Left ventricle myocardium inferior (tissue), 1 donor: ENCODE measurements at regions not wholly inside any gene's neighbourhood (a gene's known extent, or its start where the extent isn't known, plus 50 kb on each side); places are given as distances from the start of the nearest gene placed in this dataset.

Experiments
- DNase-seq: peaks from one replicate; pipeline ENCODE4 v3.0.0-alpha.2; 2020
- H3K27ac ChIP-seq: fragments of 200-600 bp; replicated peaks from 2 replicates; pipeline ENCODE4 v1.8.0; 2021
- H3K27me3 ChIP-seq: fragments of 200-600 bp; 2 replicates; pipeline ENCODE4 v1.8.0; 2021; ENCODE audit warnings: low read depth
- H3K36me3 ChIP-seq: fragments of 200-600 bp; 2 replicates; pipeline ENCODE4 v1.8.0; 2021
- H3K4me1 ChIP-seq: fragments of 200-600 bp; 2 replicates; pipeline ENCODE4 v1.8.0; 2021
- H3K4me3 ChIP-seq: fragments of 200-600 bp; 2 replicates; pipeline ENCODE4 v1.8.0; 2021; ENCODE audit warnings: mild to moderate bottlenecking, moderate library complexity
- H3K9me3 ChIP-seq: fragments of 200-600 bp; replicated peaks from 2 replicates; pipeline ENCODE4 v1.8.0; 2021
- CTCF ChIP-seq: fragments of 200-600 bp; IDR thresholded peaks from 2 replicates; pipeline ENCODE4 v1.8.0; 2021; ENCODE audit warnings: antibody characterized with exemption, mild to moderate bottlenecking, borderline replicate concordance
- intact Hi-C: fragments of 100-400 bp; cut with micrococcal nuclease; formaldehyde crosslinking; loops from one replicate; pipeline ENCODE4 v1.11.0; 2022
- donor health status: DM: no; HTN: yes; CAD: no; lungs with severe emphysema.

DNA sequence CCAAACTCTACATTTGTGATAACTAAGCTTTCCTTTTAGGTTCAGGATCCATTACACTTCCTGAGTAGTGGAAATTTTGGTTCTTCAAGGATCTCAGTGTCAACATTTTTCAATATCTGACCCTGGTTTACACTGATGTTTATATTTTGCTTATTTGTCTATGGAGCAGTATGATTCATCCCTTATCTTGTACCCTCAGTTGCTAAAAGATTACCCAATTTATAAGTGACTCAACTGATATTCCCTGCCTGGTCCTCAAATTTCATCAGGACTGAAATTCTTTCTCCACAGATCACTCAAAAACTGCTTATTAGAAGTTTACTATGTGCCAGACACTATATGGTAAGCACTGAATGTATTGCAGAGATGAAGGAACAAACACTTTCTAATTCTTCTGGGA is 139.1 kb upstream of the CHRM3 start:
- TF ChIP-seq CTCF = no peak
- Histone ChIP-seq H3K4me1 (no peaks in the 10 kb centered on the region), H3K36me3 (no peaks in the 10 kb centered on the region), H3K27me3 (no peaks in the 10 kb centered on the region), H3K9me3 (peaks cover 10% of the 10 kb centered on the region), H3K4me3 (no peak overlapping the region), H3K27ac (no peak overlapping the region)
- intact Hi-C loops = no loop called here
- DNase-seq = no peak

- no peak overlapping the region for H3K4me3 ChIP-seq
- H3K4me1 ChIP-seq = no peaks in the 10 kb centered on the region
- intact Hi-C loops = no loop called here
- H3K27me3 ChIP-seq = no peaks in the 10 kb centered on the region
- H3K27ac ChIP-seq = no peak overlapping the region
- H3K9me3 ChIP-seq = peaks cover 10% of the 10 kb centered on the region
- no peak for DNase-seq
- no peaks in the 10 kb centered on the region for H3K36me3 ChIP-seq
- no peak for TF ChIP-seq CTCF
Measured at GRCh38 chr1:239244084-239244483, 142.3 kb upstream of the CHRM3 start.

- no peak for DNase-seq
- Histone ChIP-seq H3K36me3 (no peaks in the 10 kb centered on the region), H3K9me3 (peaks cover 13% of the 10 kb centered on the region), H3K4me3 (no peak overlapping the region), H3K27me3 (no peaks in the 10 kb centered on the region), H3K4me1 (no peaks in the 10 kb centered on the region), H3K27ac (no peak overlapping the region)
- TF ChIP-seq CTCF = no peak
- intact Hi-C loops = no loop called here
Measured at GRCh38 chr1:239243006-239243405, 143.4 kb upstream of the CHRM3 start.

DNA sequence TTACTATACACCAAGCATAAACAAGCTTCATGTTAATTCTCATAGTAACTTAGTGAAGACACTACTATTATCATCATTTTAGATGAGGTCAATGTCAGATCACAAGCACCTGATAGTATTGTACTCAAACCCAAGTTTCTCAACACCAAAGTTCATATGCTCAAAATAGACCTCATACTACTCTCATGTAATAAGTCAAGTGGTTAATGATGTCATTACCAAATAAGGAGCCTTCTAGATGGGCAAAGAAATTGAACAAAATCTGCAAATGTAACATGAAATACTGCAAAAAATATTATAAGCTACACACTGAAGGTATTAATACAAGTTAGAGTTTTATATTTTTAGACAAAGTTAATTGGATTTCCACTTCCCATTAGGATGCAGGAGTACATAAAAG is 144.0 kb upstream of the CHRM3 start:
- intact Hi-C loops = no loop called here
- TF ChIP-seq CTCF = no peak

GRCh38 chr1:239240736-239241135 is 145.6 kb upstream of the CHRM3 start:
- no peaks in the 10 kb centered on the region for H3K36me3 ChIP-seq
- H3K27ac ChIP-seq = no peak overlapping the region
- no peaks in the 10 kb centered on the region for H3K27me3 ChIP-seq
- peaks cover 16% of the 10 kb centered on the region for H3K9me3 ChIP-seq
- no peak for DNase-seq
- H3K4me1 ChIP-seq = no peaks in the 10 kb centered on the region
- intact Hi-C loops = no loop called here
- TF ChIP-seq CTCF = no peak
- H3K4me3 ChIP-seq = no peak overlapping the region

More for the DNA sequence above, 144.0 kb upstream of the CHRM3 start:
- Histone ChIP-seq H3K27me3 (no peaks in the 10 kb centered on the region), H3K36me3 (no peaks in the 10 kb centered on the region), H3K9me3 (peaks cover 16% of the 10 kb centered on the region), H3K27ac (no peak overlapping the region), H3K4me3 (no peak overlapping the region), H3K4me1 (no peaks in the 10 kb centered on the region)
- DNase-seq = no peak

DNA sequence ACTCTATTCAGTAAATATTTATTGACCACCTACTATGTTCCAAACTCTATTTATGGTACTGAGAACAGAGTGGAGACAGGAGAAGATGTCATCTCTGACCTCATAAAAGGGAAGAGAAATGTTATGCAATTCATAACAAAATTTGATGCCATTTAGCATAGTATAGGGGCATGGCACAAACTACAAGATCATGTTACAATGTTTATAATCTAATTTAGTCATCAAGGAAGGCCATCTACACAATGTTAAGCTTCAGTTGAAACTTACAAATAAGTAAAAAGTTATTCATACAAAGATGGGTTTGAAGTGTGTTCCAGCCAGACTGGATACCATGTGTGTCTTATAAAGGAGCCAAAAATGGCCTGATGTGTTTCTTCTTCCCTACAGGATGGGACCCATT is 146.8 kb upstream of the CHRM3 start:
- no peak for TF ChIP-seq CTCF
- no peak overlapping the region for H3K27ac ChIP-seq
- H3K27me3 ChIP-seq = no peaks in the 10 kb centered on the region
- H3K4me3 ChIP-seq = no peak overlapping the region
- intact Hi-C loops = no loop called here
- H3K4me1 ChIP-seq = no peaks in the 10 kb centered on the region
- DNase-seq = no peak
- H3K9me3 ChIP-seq = peaks cover 16% of the 10 kb centered on the region
- no peaks in the 10 kb centered on the region for H3K36me3 ChIP-seq
